HepG2 (cell line): ENCODE measurements at regions not wholly inside any gene's neighbourhood (a gene's known extent, or its start where the extent isn't known, plus 50 kb on each side); places are given as distances from the start of the nearest gene placed in this dataset.

ENCODE experiments used
- ATAC-seq: fragments of 200-7000 bp; cut with Tn5 transposase; 3 replicates; pipeline ENCODE4 v1.9.1; 2020; ENCODE audit warnings: mild to moderate bottlenecking, moderate library complexity
- BruUV-seq: library from RNA; stranded (reverse); fragments of 400-500 nt; replicated peaks from 2 replicates; lab custom pipeline; 2021; lab: Mats Ljungman, UMichigan
- CTCF ChIA-PET: fragments of 300-600 bp; formaldehyde crosslinking; extraction: SDS; loops from one replicate; lab custom pipeline; 2021; ENCODE audit warnings: low total read pairs, inconsistent platforms, low intra/inter-chr PET ratio; lab: Yijun Ruan, JAX
- POLR2A ChIA-PET: fragments of 350-600 bp; sonication (Branson Sonifier 250); formaldehyde crosslinking; loops from one replicate; lab custom pipeline; 2020; ENCODE audit warnings: antibody characterized with exemption, inconsistent platforms; lab: Yijun Ruan, JAX
- DNase-seq: peaks from one replicate; pipeline ENCODE4 v3.0.0-alpha.2; 2015; ENCODE audit warnings: low spot score
- FAIRE-seq: peaks from 3 replicates; lab custom pipeline; 2011; peaks lifted over from hg19 to GRCh38; lab: Jason Lieb, UNC
- H2AFZ ChIP-seq: one replicate; pipeline ENCODE4 v1.6.1; 2011; ENCODE audit warnings: low read length, inconsistent platforms
- H3K27ac ChIP-seq: fragments of 300-600 bp; 3 replicates; pipeline ENCODE4 v1.8.0; 2011; ENCODE audit warnings: mixed run types, mild to moderate bottlenecking, mixed read lengths, low read length, inconsistent platforms; ENCODE audit not compliant: insufficient read depth; ENCODE audit errors: extremely low read length
- H3K27me3 ChIP-seq, 2 experiments: fragments of 200-600 bp in 1 of 2; 2 replicates in 1 of 2; 3 replicates in 1 of 2; pipeline versions ENCODE4 v1.6.0 to v1.8.0; 2011; ENCODE audit warnings: low read length in 2 of 2, mild to moderate bottlenecking in 2 of 2, moderate library complexity in 2 of 2, inconsistent platforms in 1 of 2; ENCODE audit not compliant: insufficient read depth in 2 of 2, control insufficient read depth in 1 of 2
- H3K36me3 ChIP-seq, 2 experiments: fragments of 200-600 bp in 1 of 2; replicated peaks in 1 of 2; 2 replicates in 1 of 2; 3 replicates in 1 of 2; pipeline versions ENCODE4 v1.5.1 to v1.8.0; 2011; ENCODE audit warnings: low read length in 2 of 2, inconsistent platforms in 1 of 2; ENCODE audit not compliant: insufficient read depth in 2 of 2, control insufficient read depth in 1 of 2
- H3K4me1 ChIP-seq: 2 replicates; pipeline ENCODE4 v1.5.1; 2012; ENCODE audit warnings: low read length, inconsistent platforms; ENCODE audit not compliant: insufficient read depth
- H3K4me2 ChIP-seq: 2 replicates; pipeline ENCODE4 v1.6.0; 2011; ENCODE audit warnings: low read depth, low read length, inconsistent platforms
- H3K4me3 ChIP-seq, 3 experiments: fragments of 200-600 bp in 1 of 3; sonication (generic), shearing (Covaris generic) in 1 of 3; replicated peaks in 1 of 3; 2 replicates each; pipeline ENCODE4 v1.5.1; 2011 to 2016; ENCODE audit warnings: low read length in 3 of 3, inconsistent platforms in 2 of 3, low read depth in 2 of 3, mild to moderate bottlenecking in 2 of 3, control low read depth in 1 of 3, mixed read lengths in 1 of 3; ENCODE audit not compliant: insufficient read depth in 1 of 3
- H3K79me2 ChIP-seq: one replicate; pipeline ENCODE4 v1.6.1; 2011; ENCODE audit warnings: low read length, inconsistent platforms; ENCODE audit not compliant: insufficient read depth
- H3K9ac ChIP-seq: 2 replicates; pipeline ENCODE4 v1.6.0; 2011; ENCODE audit warnings: mild to moderate bottlenecking, low read depth, low read length, inconsistent platforms; ENCODE audit not compliant: insufficient read depth
- H3K9me3 ChIP-seq: 2 replicates; pipeline ENCODE4 v1.5.1; 2012; ENCODE audit warnings: mild to moderate bottlenecking, low read length
- H4K20me1 ChIP-seq: 2 replicates; pipeline ENCODE4 v1.6.0; 2011; ENCODE audit warnings: inconsistent platforms, mild to moderate bottlenecking, low read length, moderate library complexity; ENCODE audit not compliant: insufficient read depth
- BHLHE40 ChIP-seq: IDR thresholded peaks from 2 replicates; pipeline ENCODE4 v1.6.1; 2011; ENCODE audit warnings: low read length, improper control_type of control experiment
- ELK4 ChIP-seq: sonication (generic); formaldehyde crosslinking; IDR thresholded peaks from 2 replicates; pipeline ENCODE4 v1.9.0; 2021; ENCODE audit warnings: missing genetic modification reagents, borderline replicate concordance
- GRHL1 ChIP-seq: sonication (generic); formaldehyde crosslinking; conservative IDR thresholded peaks from 2 replicates; pipeline ENCODE4 v1.8.0; 2022; ENCODE audit warnings: missing genetic modification reagents
- HCFC1 ChIP-seq: fragments of 150-350 bp; IDR thresholded peaks from 2 replicates; pipeline ENCODE4 v1.6.1; 2014; ENCODE audit warnings: low read depth, low read length
- NFAT5 ChIP-seq: sonication (generic); formaldehyde crosslinking; IDR thresholded peaks from 2 replicates; pipeline ENCODE4 v1.4.0; 2020; ENCODE audit warnings: missing genetic modification reagents
- REXO4 ChIP-seq: sonication (generic); formaldehyde crosslinking; IDR thresholded peaks from 2 replicates; pipeline ENCODE4 v1.8.0; 2022; ENCODE audit warnings: missing genetic modification reagents, mild to moderate bottlenecking, borderline replicate concordance
- SOX5 ChIP-seq: IDR thresholded peaks from 2 replicates; pipeline ENCODE4 v1.6.1; 2016; ENCODE audit warnings: borderline replicate concordance
- TERF1 ChIP-seq: sonication (generic); formaldehyde crosslinking; IDR thresholded peaks from 2 replicates; pipeline ENCODE4 v1.8.0; 2022; ENCODE audit warnings: mild to moderate bottlenecking, missing genetic modification reagents, moderate library complexity
- UBTF ChIP-seq: sonication (generic); formaldehyde crosslinking; IDR thresholded peaks from 2 replicates; pipeline ENCODE4 v1.4.0; 2020; ENCODE audit warnings: mild to moderate bottlenecking, missing genetic modification reagents
- ZNF34 ChIP-seq: sonication (generic); formaldehyde crosslinking; IDR thresholded peaks from 2 replicates; pipeline ENCODE4 v1.4.0; 2020; ENCODE audit warnings: mild to moderate bottlenecking, missing genetic modification reagents, borderline replicate concordance
- ZNF354B ChIP-seq: sonication (generic); formaldehyde crosslinking; IDR thresholded peaks from 2 replicates; pipeline ENCODE4 v1.8.0; 2022; ENCODE audit warnings: mild to moderate bottlenecking, missing genetic modification reagents
- WGBS: methylation state at CpG from one replicate; pipeline ENCODE4 v1.1.6; 2017; ENCODE audit warnings: low lambda C conversion rate; 5-methylcytosine and 5-hydroxymethylcytosine counted together
- in situ Hi-C: cut with HindIII; loops from 2 replicates; pipeline ENCODE4 v1.10.0; 2017; ENCODE audit warnings: low pct_unique_long_range_greater_than_20kb; ENCODE audit not compliant: extremely low pct_ligation_motif_present
- intact Hi-C: fragments of 100-400 bp; cut with micrococcal nuclease; formaldehyde crosslinking; loops from one replicate; pipeline ENCODE4 v1.10.0; 2022; ENCODE audit not compliant: unreplicated experiment

- TF ChIP-seq NFAT5 (CRISPR knock-in tag) (no peak), ZNF34 (CRISPR knock-in tag) (no peak), HCFC1 (no peak), GRHL1 (no peak)
These were observed 334.6 kb downstream of the PCDH10 start (continued) for GRCh38 chr4:133483600-133484246.

- no peaks in the 10 kb centered on the region for H3K27me3 ChIP-seq
- FAIRE-seq, result no peak
- no peaks in the 10 kb centered on the region for H3K9me3 ChIP-seq
- no peak overlapping the region for H3K27ac ChIP-seq
- H3K4me3 ChIP-seq, result no peak overlapping the region
- H3K4me1 ChIP-seq, result no peaks in the 10 kb centered on the region
- ATAC-seq, result no peak
- no peak overlapping the region for H3K4me2 ChIP-seq
- in situ Hi-C loops (no loop called here), intact Hi-C loops (no loop called here)
- WGBS, result 0% methylated on average over 1 of the region's 1 CpG
- H2AFZ ChIP-seq, result no peak overlapping the region
- no peak for DNase-seq
- H4K20me1 ChIP-seq, result no peaks in the 10 kb centered on the region
- ChIA-PET POLR2A (no interaction called here), CTCF (no interaction called here)
- no peak overlapping the region for H3K9ac ChIP-seq
- no peaks in the 10 kb centered on the region for H3K36me3 ChIP-seq
- no peaks in the 10 kb centered on the region for H3K79me2 ChIP-seq
- BruUV-seq, result no TSS peak
- TF ChIP-seq REXO4 (CRISPR knock-in tag) (no peak), ZNF354B (CRISPR knock-in tag) (no peak), SOX5 (CRISPR knock-in tag) (no peak), BHLHE40 (no peak), TERF1 (CRISPR knock-in tag) (no peak), UBTF (CRISPR knock-in tag) (no peak), ELK4 (no peak)
These were observed 327.0 kb downstream of the PCDH10 start for GRCh38 chr4:133476063-133476462.
